ENCODE measurements at regions not wholly inside any gene's neighbourhood (a gene's known extent, or its start where the extent isn't known, plus 50 kb on each side); places are given as distances from the start of the nearest gene placed in this dataset.

DNA sequence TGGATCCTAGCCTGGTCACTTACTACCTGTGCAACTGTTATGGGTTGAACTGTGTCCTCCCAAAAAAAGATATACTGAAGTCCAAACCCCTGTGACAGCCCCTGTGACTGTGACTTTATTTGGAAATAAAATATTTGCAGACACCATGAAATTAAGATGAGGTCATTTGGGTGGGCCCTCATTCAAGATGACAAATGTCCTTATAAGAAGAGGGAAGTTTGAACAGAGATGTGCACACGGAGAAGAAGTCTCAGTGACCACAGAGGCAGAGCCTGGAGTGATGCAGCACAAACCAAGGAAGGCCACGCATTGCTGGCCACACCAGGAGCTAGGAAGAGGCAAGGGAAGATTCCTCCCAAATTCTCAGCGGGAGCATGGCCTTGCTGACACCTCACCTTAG, 249.7 kb upstream of the RUNX1 start:
- TF ChIP-seq, protein P1, sequence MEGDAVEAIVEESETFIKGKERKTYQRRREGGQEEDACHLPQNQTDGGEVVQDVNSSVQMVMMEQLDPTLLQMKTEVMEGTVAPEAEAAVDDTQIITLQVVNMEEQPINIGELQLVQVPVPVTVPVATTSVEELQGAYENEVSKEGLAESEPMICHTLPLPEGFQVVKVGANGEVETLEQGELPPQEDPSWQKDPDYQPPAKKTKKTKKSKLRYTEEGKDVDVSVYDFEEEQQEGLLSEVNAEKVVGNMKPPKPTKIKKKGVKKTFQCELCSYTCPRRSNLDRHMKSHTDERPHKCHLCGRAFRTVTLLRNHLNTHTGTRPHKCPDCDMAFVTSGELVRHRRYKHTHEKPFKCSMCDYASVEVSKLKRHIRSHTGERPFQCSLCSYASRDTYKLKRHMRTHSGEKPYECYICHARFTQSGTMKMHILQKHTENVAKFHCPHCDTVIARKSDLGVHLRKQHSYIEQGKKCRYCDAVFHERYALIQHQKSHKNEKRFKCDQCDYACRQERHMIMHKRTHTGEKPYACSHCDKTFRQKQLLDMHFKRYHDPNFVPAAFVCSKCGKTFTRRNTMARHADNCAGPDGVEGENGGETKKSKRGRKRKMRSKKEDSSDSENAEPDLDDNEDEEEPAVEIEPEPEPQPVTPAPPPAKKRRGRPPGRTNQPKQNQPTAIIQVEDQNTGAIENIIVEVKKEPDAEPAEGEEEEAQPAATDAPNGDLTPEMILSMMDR (IDR thresholded peaks at IDR 0.05 in 8 of 11, conservative IDR thresholded peaks at IDR 0.05 in 3 of 11) = no peak
- TF ChIP-seq POLR2A (IDR thresholded peaks at IDR 0.05) (no peak), POLR2AphosphoS5 (IDR thresholded peaks at IDR 0.05) (no peak)

Data from spleen (tissue), 7 donors.